Central memory CD8-positive, alpha-beta T cell (primary cell): ENCODE measurements at regions not wholly inside any gene's neighbourhood (a gene's known extent, or its start where the extent isn't known, plus 50 kb on each side); places are given as distances from the start of the nearest gene placed in this dataset.

ENCODE experiments used
- ATAC-seq: fragments of 150-1000 bp; cut with Tn5 transposase; replicated peaks from 2 replicates; pipeline ENCODE4 v1.10.0; 2022; ENCODE audit warnings: mild to moderate bottlenecking, moderate FRiP score, moderate number of reproducible peaks; ENCODE audit not compliant: poor library complexity, severe bottlenecking; ENCODE audit errors: extremely low read depth
- DNase-seq, 2 donors: peaks; one replicate each; pipeline ENCODE4 v3.0.0; 2021; ENCODE audit warnings: low spot score in 2 of 2
- H3K27ac Mint-ChIP-seq: one replicate; pipeline ENCODE4 v1.8.0; 2022; ENCODE audit warnings: low read depth, mild to moderate bottlenecking, moderate library complexity, mixed read lengths
- H3K27me3 Mint-ChIP-seq: one replicate; pipeline ENCODE4 v1.8.0; 2022; ENCODE audit warnings: mixed read lengths
- H3K36me3 Mint-ChIP-seq: one replicate; pipeline ENCODE4 v1.8.0; 2022; ENCODE audit warnings: mild to moderate bottlenecking, moderate library complexity, mixed read lengths; ENCODE audit not compliant: insufficient read depth
- H3K4me1 Mint-ChIP-seq: one replicate; pipeline ENCODE4 v1.8.0; 2022; ENCODE audit warnings: mixed read lengths
- H3K4me3 Mint-ChIP-seq: one replicate; pipeline ENCODE4 v1.8.0; 2022; ENCODE audit warnings: mild to moderate bottlenecking, moderate library complexity, mixed read lengths
- H3K9me3 Mint-ChIP-seq: one replicate; pipeline ENCODE4 v1.8.0; 2022; ENCODE audit warnings: mixed read lengths

DNA sequence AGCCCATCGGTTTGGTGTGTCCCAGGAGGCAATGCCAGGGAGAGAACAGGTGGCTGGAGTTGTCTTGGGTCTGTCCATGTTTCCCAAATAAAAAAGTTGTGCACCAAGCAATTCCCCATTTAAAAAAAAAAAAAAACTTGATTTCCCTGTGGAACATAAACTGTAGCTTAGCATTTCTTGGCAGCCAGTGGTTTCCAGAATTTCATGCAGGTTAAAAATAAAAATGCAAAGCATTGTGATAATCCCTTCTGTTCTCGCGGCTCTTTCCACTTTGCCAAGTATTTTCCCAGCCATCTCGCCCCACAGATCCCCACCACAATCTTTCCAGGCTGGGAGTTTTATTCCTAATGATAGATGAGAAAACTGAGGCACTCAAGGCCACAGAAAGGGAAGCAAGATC, 51.4 kb upstream of the MSX1 start:
- Mint-ChIP-seq H3K27ac (no peak overlapping the region), H3K36me3 (peaks cover 2% of the 10 kb centered on the region), H3K4me1 (no peaks in the 10 kb centered on the region), H3K4me3 (no peak overlapping the region), H3K27me3 (peaks cover 45% of the 10 kb centered on the region), H3K9me3 (no peaks in the 10 kb centered on the region)
- ATAC-seq (no peak), DNase-seq (no peak)

DNA sequence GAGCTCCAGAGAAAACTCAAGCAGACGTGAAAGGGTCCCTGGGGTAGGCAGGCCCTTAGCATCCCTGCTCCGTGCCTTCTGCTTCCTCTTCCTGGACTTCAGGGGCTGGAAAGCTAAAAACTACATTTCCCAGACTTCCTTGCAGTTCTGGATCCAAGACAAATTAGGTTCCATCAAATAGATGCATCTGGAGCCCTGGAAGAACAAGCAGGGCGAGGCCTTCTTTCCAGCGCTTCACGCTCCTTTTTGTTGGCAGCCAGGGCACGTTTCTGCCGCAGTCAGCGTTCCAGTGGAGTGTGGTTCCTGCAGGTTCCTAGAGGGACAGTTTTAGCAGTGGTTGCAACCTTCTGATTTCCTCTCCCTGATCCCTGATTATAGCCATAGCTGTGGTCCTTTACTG, 53.6 kb upstream of the MSX1 start:
- H3K27ac Mint-ChIP-seq: no peak overlapping the region
- no peak overlapping the region for H3K4me3 Mint-ChIP-seq
- DNase-seq (no peak), ATAC-seq (no peak)
- peaks cover 23% of the 10 kb centered on the region for H3K27me3 Mint-ChIP-seq
- H3K36me3 Mint-ChIP-seq: peaks cover 2% of the 10 kb centered on the region
- H3K9me3 Mint-ChIP-seq: no peaks in the 10 kb centered on the region
- H3K4me1 Mint-ChIP-seq: no peaks in the 10 kb centered on the region

- DNase-seq (no peak), ATAC-seq (no peak)
- Mint-ChIP-seq H3K36me3 (peaks cover 2% of the 10 kb centered on the region), H3K4me1 (no peaks in the 10 kb centered on the region), H3K4me3 (no peak overlapping the region), H3K9me3 (no peaks in the 10 kb centered on the region), H3K27ac (no peak overlapping the region), H3K27me3 (peaks cover 14% of the 10 kb centered on the region)
Measured at GRCh38 chr4:4803912-4804296, 55.6 kb upstream of the MSX1 start.

DNA sequence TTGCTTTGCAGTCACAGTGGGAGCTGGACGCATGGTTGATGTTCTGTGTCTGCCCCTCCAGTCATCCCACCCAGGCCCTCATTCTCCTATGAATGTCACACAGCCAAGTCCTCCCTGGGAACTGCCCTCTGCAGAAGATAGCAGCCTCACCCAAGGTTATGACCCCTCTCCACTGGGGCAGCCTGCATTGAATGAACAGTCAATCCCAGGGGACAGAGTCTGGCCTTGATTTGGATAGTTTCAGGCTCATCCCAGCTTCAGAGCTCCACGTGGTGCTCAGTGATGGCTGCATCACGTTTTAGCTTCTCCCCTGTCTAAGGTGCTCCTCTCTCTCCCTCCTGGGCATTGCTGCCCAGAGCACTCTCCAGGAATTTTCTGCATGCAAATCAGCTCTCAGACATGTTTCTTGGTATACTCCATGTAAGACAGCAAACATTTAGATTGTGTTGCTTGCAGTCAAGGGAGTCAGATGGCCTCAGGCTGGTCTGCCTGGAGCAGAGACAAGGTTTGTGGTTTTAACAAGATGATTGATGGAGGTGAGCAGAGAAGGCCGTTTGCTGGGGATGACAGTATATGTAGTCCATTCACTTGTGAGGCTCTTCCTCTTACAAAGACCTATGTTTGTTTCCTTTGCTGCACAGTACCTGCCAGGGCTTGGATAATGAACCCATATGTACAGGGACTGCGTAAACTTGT, 56.1 kb upstream of the MSX1 start:
- no peaks in the 10 kb centered on the region for H3K9me3 Mint-ChIP-seq
- H3K36me3 Mint-ChIP-seq: peaks cover 2% of the 10 kb centered on the region
- ATAC-seq: no peak
- no peaks in the 10 kb centered on the region for H3K4me1 Mint-ChIP-seq
- no peak overlapping the region for H3K27ac Mint-ChIP-seq
- DNase-seq: no peak
- H3K4me3 Mint-ChIP-seq: no peak overlapping the region
- H3K27me3 Mint-ChIP-seq: peaks cover 20% of the 10 kb centered on the region

- ATAC-seq (no peak), DNase-seq (no peak)
- Mint-ChIP-seq H3K4me3 (no peak overlapping the region), H3K9me3 (no peaks in the 10 kb centered on the region), H3K4me1 (no peaks in the 10 kb centered on the region), H3K27ac (no peak overlapping the region), H3K27me3 (peaks cover 30% of the 10 kb centered on the region), H3K36me3 (peaks cover 2% of the 10 kb centered on the region)
Measured at GRCh38 chr4:4800646-4801408, 58.6 kb upstream of the MSX1 start.

DNA sequence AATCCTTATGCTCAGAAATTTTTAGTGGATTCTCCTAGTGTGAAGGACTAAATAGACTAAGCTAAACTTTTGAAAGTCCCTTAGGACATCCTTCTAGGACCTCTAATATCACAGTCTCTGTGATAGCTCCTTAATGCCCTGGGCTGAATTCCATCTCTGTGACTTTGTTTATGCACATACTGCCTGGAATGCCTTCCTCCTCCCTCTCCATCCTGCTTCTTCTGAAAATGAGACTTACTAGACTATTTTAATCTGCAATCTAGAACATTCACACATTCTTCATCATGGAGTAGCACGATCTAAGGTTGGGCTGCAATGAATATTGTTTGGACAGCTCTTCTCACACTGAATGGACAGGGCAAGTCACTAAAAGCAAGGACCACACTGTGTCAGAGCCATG, 65.0 kb upstream of the MSX1 start:
- no peak for DNase-seq
- Mint-ChIP-seq H3K27me3 (peaks cover 38% of the 10 kb centered on the region), H3K4me3 (no peak overlapping the region), H3K36me3 (peaks cover 1% of the 10 kb centered on the region), H3K4me1 (no peaks in the 10 kb centered on the region), H3K9me3 (peaks cover 12% of the 10 kb centered on the region), H3K27ac (no peak overlapping the region)
- ATAC-seq: no peak

DNA sequence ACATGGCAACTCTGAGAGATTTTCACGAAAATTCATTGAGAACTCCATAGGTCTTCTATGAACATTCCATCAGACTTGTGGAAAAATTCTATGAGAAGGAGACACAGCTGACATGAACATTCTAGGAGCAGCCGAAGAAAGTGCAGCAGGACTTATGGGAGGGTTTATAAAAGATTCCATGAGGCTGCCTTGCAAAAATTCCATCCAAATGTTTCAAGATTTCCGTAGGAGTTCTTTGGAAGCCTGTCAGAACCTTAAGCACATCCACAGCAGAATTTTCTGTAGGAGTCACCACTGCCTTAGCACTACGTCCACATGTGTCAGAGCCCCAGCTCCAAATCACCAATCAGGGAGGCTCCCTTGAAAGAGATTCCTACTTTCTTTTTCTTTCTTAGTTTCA, 67.0 kb upstream of the MSX1 start:
- ATAC-seq (no peak), DNase-seq (no peak)
- H3K36me3 Mint-ChIP-seq: peaks cover 1% of the 10 kb centered on the region
- peaks cover 22% of the 10 kb centered on the region for H3K9me3 Mint-ChIP-seq
- peaks cover 27% of the 10 kb centered on the region for H3K27me3 Mint-ChIP-seq
- H3K4me3 Mint-ChIP-seq: no peak overlapping the region
- H3K27ac Mint-ChIP-seq: no peak overlapping the region
- no peaks in the 10 kb centered on the region for H3K4me1 Mint-ChIP-seq

GRCh38 chr4:4791299-4792111, 68.0 kb upstream of the MSX1 start:
- no peak for DNase-seq
- no peak overlapping the region for H3K27ac Mint-ChIP-seq

GRCh38 chr4:4789462-4789861, 70.0 kb upstream of the MSX1 start:
- H3K27me3 Mint-ChIP-seq: peaks cover 15% of the 10 kb centered on the region
- DNase-seq: no peak
- ATAC-seq: no peak
- H3K36me3 Mint-ChIP-seq: peaks cover 1% of the 10 kb centered on the region
- peaks cover 23% of the 10 kb centered on the region for H3K9me3 Mint-ChIP-seq
- no peak overlapping the region for H3K4me3 Mint-ChIP-seq
- no peaks in the 10 kb centered on the region for H3K4me1 Mint-ChIP-seq
- H3K27ac Mint-ChIP-seq: no peak overlapping the region

More at GRCh38 chr4:4791299-4792111, 68.0 kb upstream of the MSX1 start:
- Mint-ChIP-seq H3K4me1 (no peaks in the 10 kb centered on the region), H3K4me3 (no peak overlapping the region), H3K9me3 (peaks cover 23% of the 10 kb centered on the region), H3K27me3 (peaks cover 22% of the 10 kb centered on the region), H3K36me3 (peaks cover 1% of the 10 kb centered on the region)
- no peak for ATAC-seq

GRCh38 chr4:4788573-4788972, 70.9 kb upstream of the MSX1 start:
- peaks cover 1% of the 10 kb centered on the region for H3K36me3 Mint-ChIP-seq
- no peak overlapping the region for H3K4me3 Mint-ChIP-seq
- peaks cover 23% of the 10 kb centered on the region for H3K9me3 Mint-ChIP-seq

DNA sequence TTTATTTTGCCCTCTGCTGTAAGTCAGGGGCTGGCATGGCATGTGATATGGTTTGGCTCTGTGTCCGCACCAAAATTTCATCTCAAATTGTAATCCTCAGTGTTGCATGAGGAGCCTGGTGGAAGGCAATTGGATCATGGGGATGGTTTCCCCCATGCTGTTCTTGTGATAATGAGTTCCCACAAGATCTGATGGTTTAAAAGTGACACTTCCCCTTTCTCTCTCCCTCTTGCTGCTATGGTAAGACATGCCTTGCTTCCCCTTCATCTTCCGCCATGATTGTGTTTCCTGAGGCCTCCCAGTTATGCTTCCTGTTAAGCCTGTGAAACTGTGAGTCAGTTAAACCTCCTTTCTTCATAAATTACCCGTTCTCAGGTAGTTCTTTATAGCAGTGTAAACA, 72.0 kb upstream of the MSX1 start:
- ATAC-seq: no peak
- H3K27ac Mint-ChIP-seq: no peak overlapping the region

More at GRCh38 chr4:4788573-4788972, 70.9 kb upstream of the MSX1 start:
- Mint-ChIP-seq H3K4me1 (no peaks in the 10 kb centered on the region), H3K27ac (no peak overlapping the region), H3K27me3 (peaks cover 8% of the 10 kb centered on the region)
- no peak for DNase-seq
- ATAC-seq: no peak

DNA sequence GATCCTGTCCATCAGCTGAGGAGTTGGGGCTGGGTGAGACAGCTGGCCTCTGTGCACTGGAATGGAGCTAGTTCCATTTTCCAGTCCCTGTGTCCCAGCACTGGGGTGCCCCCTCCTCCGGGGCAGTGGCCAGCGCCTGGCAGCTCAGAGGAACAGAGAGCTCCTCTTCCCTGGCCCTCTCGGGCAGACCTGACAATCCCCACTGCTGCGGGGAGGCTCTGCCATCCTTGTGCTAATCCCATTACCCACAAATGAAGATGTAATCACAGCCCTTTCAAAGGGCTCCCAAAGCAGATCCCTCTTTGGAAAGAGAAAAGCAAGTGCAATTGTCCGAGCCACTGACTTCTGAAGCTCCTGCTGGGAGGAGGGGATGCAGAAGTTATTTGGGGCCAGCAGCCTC, 75.1 kb upstream of the MSX1 start:
- ATAC-seq (no peak), DNase-seq (no peak)
- Mint-ChIP-seq H3K27me3 (peaks cover 31% of the 10 kb centered on the region), H3K9me3 (peaks cover 11% of the 10 kb centered on the region), H3K36me3 (no peaks in the 10 kb centered on the region), H3K27ac (no peak overlapping the region), H3K4me1 (no peaks in the 10 kb centered on the region), H3K4me3 (no peak overlapping the region)

More for the DNA sequence above, 72.0 kb upstream of the MSX1 start:
- no peak overlapping the region for H3K4me3 Mint-ChIP-seq
- peaks cover 20% of the 10 kb centered on the region for H3K27me3 Mint-ChIP-seq
- peaks cover 16% of the 10 kb centered on the region for H3K9me3 Mint-ChIP-seq
- no peak for DNase-seq
- no peaks in the 10 kb centered on the region for H3K4me1 Mint-ChIP-seq
- no peaks in the 10 kb centered on the region for H3K36me3 Mint-ChIP-seq
